ENCODE measurements at regions not wholly inside any gene's neighbourhood (a gene's known extent, or its start where the extent isn't known, plus 50 kb on each side); places are given as distances from the start of the nearest gene placed in this dataset.

DNA sequence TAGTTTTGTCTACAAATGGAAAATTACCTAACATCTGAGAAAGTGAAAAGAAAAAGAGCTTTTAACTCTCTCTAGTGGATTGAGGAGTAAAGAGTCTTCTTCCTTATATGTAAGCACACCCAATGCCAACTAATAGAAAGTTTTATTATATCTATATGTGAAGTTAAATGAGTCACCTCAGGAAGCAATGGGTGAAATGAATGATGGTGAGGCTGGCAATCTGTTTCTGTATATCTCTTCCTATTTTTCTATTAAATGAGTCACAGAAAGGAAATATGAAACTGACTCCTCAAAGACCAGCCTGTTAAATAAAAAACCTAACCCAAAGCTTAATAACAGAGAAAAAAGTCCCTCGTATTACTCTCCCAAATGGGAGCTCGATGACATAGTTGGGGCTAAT, 71.3 kb downstream of the OTOR start:
- SMC1A ChIA-PET (ENCODE audit: uncharacterized antibody, unreplicated experiment), result interaction anchor here (0.6 kb wide), 1 partner anchor 1234 kb away, joined by 3 read pairs; no protein-coding TSS in a partner anchor
- Histone ChIP-seq H3K36me3 (ENCODE audit: control insufficient read depth in 2 of 2, insufficient read depth in 2 of 2, low read length in 1 of 2) (no peaks in the 10 kb centered on the region), H3K9me3 (replicated peaks; ENCODE audit: control insufficient read depth, insufficient read depth, low read length) (no peaks in the 10 kb centered on the region), H3K79me2 (ENCODE audit: control insufficient read depth, insufficient read depth, low read length) (no peaks in the 10 kb centered on the region), H3K27me3 (replicated peaks in 1 of 2; ENCODE audit: control insufficient read depth in 2 of 2, insufficient read depth in 2 of 2, low read length in 1 of 2) (no peaks in the 10 kb centered on the region), H3K4me1 (ENCODE audit: control insufficient read depth, insufficient read depth, low read length) (no peaks in the 10 kb centered on the region), H3K9ac (ENCODE audit: control insufficient read depth, insufficient read depth, low read length) (no peak overlapping the region), H3K4me2 (ENCODE audit: control insufficient read depth, insufficient read depth) (no peak overlapping the region), H3K27ac (ENCODE audit: control insufficient read depth, insufficient read depth) (no peak overlapping the region), H4K20me1 (ENCODE audit: control insufficient read depth, insufficient read depth) (no peaks in the 10 kb centered on the region), H2AFZ (ENCODE audit: control insufficient read depth, low read depth, low read length) (no peak overlapping the region), H3K4me3 (no peak overlapping the region)
- FAIRE-seq (no peak), DNase-seq (ENCODE audit: low read depth, low spot score) (no peak), ATAC-seq (no peak)
- intact Hi-C loops (cut with micrococcal nuclease; ENCODE audit: unreplicated experiment) (no loop called here), in situ Hi-C loops (cut with MboI) (no loop called here)
- CTCF ChIA-PET, result interaction anchor here (3.9 to 4.0 kb wide), 2 partner anchors 14 to 19 kb away, joined by 67 to 72 read pairs; no protein-coding TSS in a partner anchor
- BruUV-seq (replicated peaks), result no TSS peak
- 15% methylated on average over 2 of the region's 2 CpGs for WGBS (ENCODE audit: insufficient coverage, insufficient replicate concordance, low lambda C conversion rate, missing lambda C conversion rate)
- POLR2A ChIA-PET, result no interaction called here
- TF ChIP-seq NRF1 (conservative IDR thresholded peaks at IDR 0.05; ENCODE audit: low read depth, low read length) (no peak), CHD1 (IDR thresholded peaks at IDR 0.05; ENCODE audit: low read depth, low read length) (no peak), FOS (IDR thresholded peaks at IDR 0.05; ENCODE audit: borderline replicate concordance, extremely low read depth, insufficient read length) (no peak), NR2F1 (conservative IDR thresholded peaks at IDR 0.05) (no peak), NBN (IDR thresholded peaks at IDR 0.05) (no peak), RB1 (IDR thresholded peaks at IDR 0.05; ENCODE audit: borderline replicate concordance) (no peak), HDAC6 (IDR thresholded peaks at IDR 0.05; ENCODE audit: unreplicated experiment) (no peak)
- RAD21 ChIA-PET (ENCODE audit: unreplicated experiment), result no interaction called here

DNA sequence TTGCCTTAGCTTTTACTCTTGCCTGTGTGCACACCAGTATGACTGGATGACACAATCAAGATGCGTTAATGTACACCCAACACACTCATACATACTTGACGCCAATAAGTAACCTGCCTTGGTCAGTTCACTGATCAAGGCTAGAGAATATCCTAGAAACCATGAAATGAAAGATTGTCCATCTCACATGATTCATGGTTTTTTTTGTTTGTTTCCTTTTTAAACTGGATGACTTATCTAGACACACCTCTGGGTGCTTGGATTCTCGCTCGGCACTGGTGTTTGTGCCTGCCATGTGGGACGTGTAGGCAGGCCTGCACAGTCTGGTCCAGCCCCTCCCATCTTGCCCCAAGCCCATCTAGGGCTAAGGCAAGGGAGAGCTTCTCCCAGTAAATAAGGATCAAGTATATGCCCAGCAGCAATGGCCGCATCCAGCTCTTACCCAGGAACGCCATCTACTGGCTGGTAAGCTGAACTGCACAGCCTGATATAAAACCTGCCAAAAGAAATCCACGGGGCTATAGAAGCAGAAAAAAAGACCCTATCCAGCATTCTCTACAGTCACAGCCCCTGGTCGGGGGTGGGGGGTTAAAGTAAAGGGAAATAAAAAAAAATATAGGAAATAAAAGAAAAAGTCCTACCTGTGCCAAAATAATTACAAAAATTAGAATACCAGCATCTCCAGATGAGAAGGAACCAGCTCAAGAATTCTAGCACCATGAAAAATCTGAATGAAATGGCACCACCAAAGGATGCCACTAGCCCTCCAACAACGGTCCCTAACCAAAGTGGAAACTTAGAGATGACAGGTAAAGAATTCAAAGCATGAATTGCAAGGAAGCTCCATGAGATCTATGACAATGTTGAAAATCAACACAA, 73.3 kb downstream of the OTOR start:
- FAIRE-seq (peak; percentile 84), ATAC-seq (peak; percentile 78), DNase-seq (ENCODE audit: low read depth, low spot score) (no peak)
- no TSS peak for BruUV-seq (replicated peaks)
- H3K79me2 ChIP-seq (ENCODE audit: control insufficient read depth, insufficient read depth, low read length), result no peaks in the 10 kb centered on the region
- no peaks in the 10 kb centered on the region for H3K27me3 ChIP-seq (replicated peaks in 1 of 2; ENCODE audit: control insufficient read depth in 2 of 2, insufficient read depth in 2 of 2, low read length in 1 of 2)
- in situ Hi-C loops (cut with MboI) (no loop called here), intact Hi-C loops (cut with micrococcal nuclease; ENCODE audit: unreplicated experiment) (no loop called here)
- H3K4me2 ChIP-seq (ENCODE audit: control insufficient read depth, insufficient read depth), result no peak overlapping the region
- ChIA-PET SMC1A (ENCODE audit: uncharacterized antibody, unreplicated experiment) (interaction anchor here (0.7 to 2.6 kb wide), 6 partner anchors 11 to 978 kb away, joined by 3 to 18 read pairs (median 3); no protein-coding TSS in a partner anchor), POLR2A (no interaction called here), CTCF (interaction anchor here (0.6 to 4.0 kb wide), 26 partner anchors 9 to 918 kb away, joined by 3 to 72 read pairs (median 4); partner anchors contain the start of gene SNRPB2), RAD21 (ENCODE audit: unreplicated experiment) (interaction anchor here (1.0 to 2.5 kb wide), 3 partner anchors 18 to 20 kb away, joined by 3 to 14 read pairs (median 6); no protein-coding TSS in a partner anchor)
- whole genome bisulfite sequencing (ENCODE audit: insufficient coverage, insufficient replicate concordance, low lambda C conversion rate, missing lambda C conversion rate), result 37% methylated on average over 10 of the region's 10 CpGs
- no peaks in the 10 kb centered on the region for H3K4me1 ChIP-seq (ENCODE audit: control insufficient read depth, insufficient read depth, low read length)
- no peaks in the 10 kb centered on the region for H3K9me3 ChIP-seq (replicated peaks; ENCODE audit: control insufficient read depth, insufficient read depth, low read length)
- no peak overlapping the region for H3K4me3 ChIP-seq
- H3K36me3 ChIP-seq (ENCODE audit: control insufficient read depth in 2 of 2, insufficient read depth in 2 of 2, low read length in 1 of 2), result no peaks in the 10 kb centered on the region
- H4K20me1 ChIP-seq (ENCODE audit: control insufficient read depth, insufficient read depth), result no peaks in the 10 kb centered on the region
- no peak overlapping the region for H3K27ac ChIP-seq (ENCODE audit: control insufficient read depth, insufficient read depth)
- H3K9ac ChIP-seq (ENCODE audit: control insufficient read depth, insufficient read depth, low read length), result no peak overlapping the region
- H2AFZ ChIP-seq (ENCODE audit: control insufficient read depth, low read depth, low read length), result no peak overlapping the region
- TF ChIP-seq POLR2A (IDR thresholded peaks at IDR 0.05; ENCODE audit: low read depth, low read length) (no peak), EGR1 (IDR thresholded peaks at IDR 0.05; ENCODE audit: borderline replicate concordance in 1 of 2, low read depth in 2 of 2, low read length in 2 of 2) (no peak), SUZ12 (IDR thresholded peaks at IDR 0.05; ENCODE audit: unreplicated experiment) (no peak), CHD4 (IDR thresholded peaks at IDR 0.05) (no peak), JUNB (IDR thresholded peaks at IDR 0.05) (no peak), SMC3 (IDR thresholded peaks at IDR 0.05; ENCODE audit: borderline replicate concordance, low read length) (peak; percentile 43)
- TF ChIP-seq, protein P1, sequence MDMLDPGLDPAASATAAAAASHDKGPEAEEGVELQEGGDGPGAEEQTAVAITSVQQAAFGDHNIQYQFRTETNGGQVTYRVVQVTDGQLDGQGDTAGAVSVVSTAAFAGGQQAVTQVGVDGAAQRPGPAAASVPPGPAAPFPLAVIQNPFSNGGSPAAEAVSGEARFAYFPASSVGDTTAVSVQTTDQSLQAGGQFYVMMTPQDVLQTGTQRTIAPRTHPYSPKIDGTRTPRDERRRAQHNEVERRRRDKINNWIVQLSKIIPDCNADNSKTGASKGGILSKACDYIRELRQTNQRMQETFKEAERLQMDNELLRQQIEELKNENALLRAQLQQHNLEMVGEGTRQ (IDR thresholded peaks at IDR 0.05; ENCODE audit: borderline replicate concordance, low read depth, low read length), result no peak
- TF ChIP-seq, protein P2, sequence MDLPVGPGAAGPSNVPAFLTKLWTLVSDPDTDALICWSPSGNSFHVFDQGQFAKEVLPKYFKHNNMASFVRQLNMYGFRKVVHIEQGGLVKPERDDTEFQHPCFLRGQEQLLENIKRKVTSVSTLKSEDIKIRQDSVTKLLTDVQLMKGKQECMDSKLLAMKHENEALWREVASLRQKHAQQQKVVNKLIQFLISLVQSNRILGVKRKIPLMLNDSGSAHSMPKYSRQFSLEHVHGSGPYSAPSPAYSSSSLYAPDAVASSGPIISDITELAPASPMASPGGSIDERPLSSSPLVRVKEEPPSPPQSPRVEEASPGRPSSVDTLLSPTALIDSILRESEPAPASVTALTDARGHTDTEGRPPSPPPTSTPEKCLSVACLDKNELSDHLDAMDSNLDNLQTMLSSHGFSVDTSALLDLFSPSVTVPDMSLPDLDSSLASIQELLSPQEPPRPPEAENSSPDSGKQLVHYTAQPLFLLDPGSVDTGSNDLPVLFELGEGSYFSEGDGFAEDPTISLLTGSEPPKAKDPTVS (IDR thresholded peaks at IDR 0.05; ENCODE audit: low read depth, low read length), result no peak
